ENCODE measurements at regions not wholly inside any gene's neighbourhood (a gene's known extent, or its start where the extent isn't known, plus 50 kb on each side); places are given as distances from the start of the nearest gene placed in this dataset.
A peak's percentile ranks its signal among the peaks of the same experiment; 100 is the strongest.
"Not testable (repeated sequence)": the region's sequence is repeated elsewhere in the genome, so short reads cannot be mapped to it uniquely, and the experiment has no call there.

GRCh38 chr5:131001507-131001906, 163.5 kb downstream of the HINT1 start:
- DNase-seq = no peak

GRCh38 chr5:131000289-131000688, 164.8 kb downstream of the HINT1 start:
- DNase-seq = no peak

- not testable (repeated sequence) for DNase-seq
Measured at GRCh38 chr5:130996720-130997119, 168.3 kb downstream of the HINT1 start.

- no peak for DNase-seq
Measured at GRCh38 chr5:130995851-130996250, 169.2 kb downstream of the HINT1 start.

- no peak for DNase-seq
Measured at GRCh38 chr5:130995254-130995515, 169.9 kb downstream of the HINT1 start.

GRCh38 chr5:130994496-130995253, 170.4 kb downstream of the HINT1 start:
- no peak for DNase-seq

- no peak for DNase-seq
Measured at GRCh38 chr5:130992621-130993020, 172.4 kb downstream of the HINT1 start.

GRCh38 chr5:130992095-130992494, 173.0 kb downstream of the HINT1 start:
- DNase-seq = peak; percentile 50

GRCh38 chr5:130985776-130986175, 179.3 kb downstream of the HINT1 start:
- no peak for DNase-seq

GRCh38 chr5:130981663-130982062, 183.4 kb downstream of the HINT1 start:
- no peak for DNase-seq

- peak; percentile 90 for DNase-seq
Measured at GRCh38 chr5:130978475-130978874, 186.6 kb downstream of the HINT1 start.

- DNase-seq = no peak
Measured at GRCh38 chr5:130976493-130976892, 188.6 kb downstream of the HINT1 start.

- peak; percentile 29 for DNase-seq
Measured at GRCh38 chr5:130975847-130976246, 189.2 kb downstream of the HINT1 start.

GRCh38 chr5:130975299-130975698, 189.8 kb downstream of the HINT1 start:
- DNase-seq = no peak

GRCh38 chr5:130974021-130974683, 190.9 kb downstream of the HINT1 start:
- no peak for DNase-seq

- no peak for DNase-seq
Measured at GRCh38 chr5:130966990-130967525, 198.0 kb downstream of the HINT1 start.

- no peak for DNase-seq
Measured at GRCh38 chr5:130965920-130966319, 199.1 kb downstream of the HINT1 start.

- DNase-seq = no peak
Measured at GRCh38 chr5:130965360-130965759, 199.7 kb downstream of the HINT1 start.

GRCh38 chr5:130964231-130965202, 200.5 kb downstream of the HINT1 start:
- peak; percentile 78 for DNase-seq

- DNase-seq = peak; percentile 69
Measured at GRCh38 chr5:130963798-130964197, 201.3 kb downstream of the HINT1 start.

GRCh38 chr5:130957151-130957550, 207.9 kb downstream of the HINT1 start:
- DNase-seq = no peak

GRCh38 chr5:130955041-130955440, 210.0 kb downstream of the HINT1 start:
- DNase-seq = no peak

GRCh38 chr5:130954336-130954735, 210.7 kb downstream of the HINT1 start:
- DNase-seq = no peak
